ENCODE measurements at regions not wholly inside any gene's neighbourhood (a gene's known extent, or its start where the extent isn't known, plus 50 kb on each side); places are given as distances from the start of the nearest gene placed in this dataset.

DNA sequence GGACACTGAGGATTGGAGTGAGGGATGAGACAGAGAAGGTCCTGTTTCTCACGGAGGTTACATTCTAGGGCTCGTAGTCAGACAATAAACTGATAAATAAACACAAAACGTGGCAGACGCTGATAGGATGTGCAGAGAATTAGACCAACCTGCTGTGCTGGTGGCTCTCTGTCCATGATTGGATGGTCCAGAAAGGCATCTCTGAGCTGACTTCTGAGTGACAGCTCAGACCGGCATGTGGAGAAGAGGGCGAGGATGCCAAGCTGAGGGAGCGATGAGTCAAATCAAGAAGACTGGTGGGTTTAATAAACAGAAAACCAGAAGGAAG, 132.3 kb upstream of the TAF11L2 start:
- TF ChIP-seq, protein P1, sequence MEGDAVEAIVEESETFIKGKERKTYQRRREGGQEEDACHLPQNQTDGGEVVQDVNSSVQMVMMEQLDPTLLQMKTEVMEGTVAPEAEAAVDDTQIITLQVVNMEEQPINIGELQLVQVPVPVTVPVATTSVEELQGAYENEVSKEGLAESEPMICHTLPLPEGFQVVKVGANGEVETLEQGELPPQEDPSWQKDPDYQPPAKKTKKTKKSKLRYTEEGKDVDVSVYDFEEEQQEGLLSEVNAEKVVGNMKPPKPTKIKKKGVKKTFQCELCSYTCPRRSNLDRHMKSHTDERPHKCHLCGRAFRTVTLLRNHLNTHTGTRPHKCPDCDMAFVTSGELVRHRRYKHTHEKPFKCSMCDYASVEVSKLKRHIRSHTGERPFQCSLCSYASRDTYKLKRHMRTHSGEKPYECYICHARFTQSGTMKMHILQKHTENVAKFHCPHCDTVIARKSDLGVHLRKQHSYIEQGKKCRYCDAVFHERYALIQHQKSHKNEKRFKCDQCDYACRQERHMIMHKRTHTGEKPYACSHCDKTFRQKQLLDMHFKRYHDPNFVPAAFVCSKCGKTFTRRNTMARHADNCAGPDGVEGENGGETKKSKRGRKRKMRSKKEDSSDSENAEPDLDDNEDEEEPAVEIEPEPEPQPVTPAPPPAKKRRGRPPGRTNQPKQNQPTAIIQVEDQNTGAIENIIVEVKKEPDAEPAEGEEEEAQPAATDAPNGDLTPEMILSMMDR (IDR thresholded peaks at IDR 0.05), result no peak
- no peak for TF ChIP-seq POLR2A (IDR thresholded peaks at IDR 0.05)
